ENCODE measurements at regions not wholly inside any gene's neighbourhood (a gene's known extent, or its start where the extent isn't known, plus 50 kb on each side); places are given as distances from the start of the nearest gene placed in this dataset.

GRCh38 chr1:112788054-112788453 is 72.9 kb upstream of the PPM1J start:
- no peak for DNase-seq

- DNase-seq: no peak
These were observed 67.9 kb upstream of the PPM1J start for GRCh38 chr1:112783059-112783458.

GRCh38 chr1:112779665-112780526 is 64.8 kb upstream of the PPM1J start:
- no peak for DNase-seq

- DNase-seq: no peak
These were observed 63.0 kb upstream of the PPM1J start for GRCh38 chr1:112778137-112778536.

- DNase-seq: no peak
These were observed 61.6 kb upstream of the PPM1J start for GRCh38 chr1:112776688-112777087.

- no peak for DNase-seq
These were observed 57.6 kb upstream of the PPM1J start for GRCh38 chr1:112772781-112773180.

- no peak for DNase-seq
These were observed 55.6 kb upstream of the PPM1J start for GRCh38 chr1:112770724-112771123.

- no peak for DNase-seq
These were observed 54.5 kb upstream of the PPM1J start for GRCh38 chr1:112769611-112770010.

- DNase-seq: no peak
These were observed 52.5 kb upstream of the PPM1J start for GRCh38 chr1:112767646-112768045.

Data from left kidney (tissue), 1 donor.